Progenitor cell of endocrine pancreas (in vitro differentiated cells): ENCODE measurements at regions not wholly inside any gene's neighbourhood (a gene's known extent, or its start where the extent isn't known, plus 50 kb on each side); places are given as distances from the start of the nearest gene placed in this dataset.

Source experiments
- DNase-seq: peaks from one replicate; pipeline ENCODE4 v3.0.0; 2021; ENCODE audit warnings: low spot score; ENCODE audit not compliant: unreplicated experiment
- H3K27ac Mint-ChIP-seq: 2 replicates; pipeline ENCODE4 v1.8.0; 2021; ENCODE audit warnings: mild to moderate bottlenecking, moderate library complexity, mixed read lengths
- H3K27me3 Mint-ChIP-seq: 2 replicates; pipeline ENCODE4 v1.8.0; 2021; ENCODE audit warnings: mixed read lengths
- H3K36me3 Mint-ChIP-seq: 2 replicates; pipeline ENCODE4 v1.8.0; 2022; ENCODE audit warnings: mixed read lengths; ENCODE audit not compliant: insufficient read depth
- H3K4me1 Mint-ChIP-seq: 2 replicates; pipeline ENCODE4 v1.8.0; 2021; ENCODE audit warnings: low read depth, mixed read lengths
- H3K4me3 Mint-ChIP-seq: 2 replicates; pipeline ENCODE4 v1.8.0; 2021; ENCODE audit warnings: low read depth, mild to moderate bottlenecking, moderate library complexity, mixed read lengths
- H3K9me3 Mint-ChIP-seq: 2 replicates; pipeline ENCODE4 v1.8.0; 2021; ENCODE audit warnings: low read depth, mixed read lengths
- CTCF ChIP-seq: fragments of 200-600 bp; sonication (generic); IDR thresholded peaks from one replicate; pipeline ENCODE4 v1.5.0; 2021; ENCODE audit warnings: antibody characterized with exemption, mild to moderate bottlenecking; ENCODE audit not compliant: unreplicated experiment

GRCh38 chr4:107470173-107470572, 249.9 kb downstream of the PAPSS1 start:
- H3K4me1 Mint-ChIP-seq = peaks cover 2% of the 10 kb centered on the region
- no peaks in the 10 kb centered on the region for H3K27me3 Mint-ChIP-seq
- no peak for DNase-seq
- H3K4me3 Mint-ChIP-seq = no peak overlapping the region
- TF ChIP-seq CTCF = no peak
- H3K36me3 Mint-ChIP-seq = no peaks in the 10 kb centered on the region
- no peak overlapping the region for H3K27ac Mint-ChIP-seq
- no peaks in the 10 kb centered on the region for H3K9me3 Mint-ChIP-seq

DNA sequence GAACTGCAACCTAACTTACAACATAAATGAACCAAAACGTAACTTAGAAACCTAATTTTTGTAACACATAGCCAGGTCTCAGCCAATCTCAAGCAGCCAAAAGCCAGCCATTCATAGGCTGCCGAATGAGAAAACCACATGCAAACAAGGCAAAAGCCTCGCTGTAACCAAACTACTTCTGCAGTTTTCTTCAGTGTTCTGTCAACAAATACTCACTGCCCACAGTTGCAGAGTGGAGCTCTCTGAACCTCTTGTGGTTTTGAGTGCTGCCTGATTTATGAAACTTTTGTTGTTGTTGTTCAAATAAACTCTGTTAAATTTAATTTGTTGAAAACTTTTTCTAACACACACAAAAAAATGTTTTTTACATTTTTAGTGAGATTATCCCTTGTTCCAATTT, 251.2 kb downstream of the PAPSS1 start:
- peaks cover 2% of the 10 kb centered on the region for H3K4me1 Mint-ChIP-seq
- no peak overlapping the region for H3K27ac Mint-ChIP-seq
- DNase-seq = no peak
- no peak overlapping the region for H3K4me3 Mint-ChIP-seq
- TF ChIP-seq CTCF = no peak
- no peaks in the 10 kb centered on the region for H3K27me3 Mint-ChIP-seq
- H3K9me3 Mint-ChIP-seq = no peaks in the 10 kb centered on the region
- H3K36me3 Mint-ChIP-seq = no peaks in the 10 kb centered on the region

DNA sequence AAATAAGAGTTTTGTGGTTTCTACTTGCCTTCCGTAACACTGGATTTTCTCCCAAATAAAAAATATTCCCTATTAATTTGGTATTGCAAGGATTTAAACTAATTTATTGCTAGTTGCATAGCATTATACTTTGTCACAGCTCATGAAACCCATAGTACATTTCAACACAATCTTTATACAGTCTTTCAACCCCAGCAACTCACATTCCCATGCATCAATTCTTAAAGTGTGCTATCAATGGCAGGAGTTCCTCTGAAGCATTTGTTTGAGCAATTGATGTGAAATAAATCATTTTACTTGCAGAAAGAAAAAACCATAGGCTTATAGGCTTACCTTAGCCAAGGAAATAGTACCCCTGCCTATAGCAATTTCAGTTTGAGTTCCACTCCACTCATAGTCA, 251.9 kb downstream of the PAPSS1 start:
- no peak for TF ChIP-seq CTCF
- Mint-ChIP-seq H3K36me3 (no peaks in the 10 kb centered on the region), H3K27ac (no peak overlapping the region), H3K4me1 (peaks cover 2% of the 10 kb centered on the region), H3K4me3 (no peak overlapping the region), H3K27me3 (no peaks in the 10 kb centered on the region), H3K9me3 (no peaks in the 10 kb centered on the region)
- DNase-seq = no peak

DNA sequence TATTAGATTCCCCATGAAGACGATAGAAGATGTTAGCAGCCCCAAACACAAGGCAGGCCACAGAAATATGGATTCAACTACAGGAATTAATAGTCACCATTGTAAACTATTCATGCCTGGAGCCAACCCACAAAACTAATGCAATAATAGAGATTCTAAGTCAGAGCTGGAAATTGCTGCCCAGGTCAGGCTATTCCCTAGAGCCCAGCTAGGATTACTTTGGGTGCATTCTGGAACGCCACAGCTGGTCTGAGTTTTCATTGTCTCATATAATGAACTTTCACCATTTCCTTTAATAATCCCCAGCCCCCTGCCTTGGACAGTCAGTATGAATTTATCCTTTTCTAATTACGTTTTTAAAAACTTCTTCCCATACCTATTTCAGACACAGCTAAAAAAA, 252.6 kb downstream of the PAPSS1 start:
- no peaks in the 10 kb centered on the region for H3K27me3 Mint-ChIP-seq
- H3K36me3 Mint-ChIP-seq = no peaks in the 10 kb centered on the region
- no peaks in the 10 kb centered on the region for H3K9me3 Mint-ChIP-seq
- no peak for TF ChIP-seq CTCF
- DNase-seq = no peak
- H3K27ac Mint-ChIP-seq = no peak overlapping the region
- H3K4me3 Mint-ChIP-seq = no peak overlapping the region
- H3K4me1 Mint-ChIP-seq = peaks cover 2% of the 10 kb centered on the region

DNA sequence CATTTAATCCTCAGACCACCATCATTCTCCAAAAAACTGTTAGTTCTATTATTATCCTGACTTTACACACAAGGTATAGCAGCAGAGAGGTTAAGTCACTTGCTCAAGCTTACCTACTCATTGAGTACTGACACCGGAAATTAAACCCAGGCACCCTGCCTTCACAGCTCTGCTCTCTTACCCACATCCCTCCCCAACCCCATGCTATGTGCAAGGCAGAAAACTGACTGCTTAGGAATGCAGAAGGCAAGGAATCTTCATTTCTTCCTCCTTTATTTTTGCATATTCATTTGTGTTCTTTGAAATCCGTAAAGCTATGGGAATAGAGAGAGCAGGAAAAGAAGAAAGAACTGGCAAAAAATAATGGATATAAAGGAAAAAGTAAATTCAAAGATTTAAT, 261.8 kb downstream of the PAPSS1 start:
- DNase-seq = no peak
- peaks cover 13% of the 10 kb centered on the region for H3K9me3 Mint-ChIP-seq
- TF ChIP-seq CTCF = no peak

More for the DNA sequence above, 261.8 kb downstream of the PAPSS1 start:
- H3K36me3 Mint-ChIP-seq = no peaks in the 10 kb centered on the region
- no peak overlapping the region for H3K4me3 Mint-ChIP-seq
- H3K27me3 Mint-ChIP-seq = no peaks in the 10 kb centered on the region
- peaks cover 4% of the 10 kb centered on the region for H3K4me1 Mint-ChIP-seq
- H3K27ac Mint-ChIP-seq = no peak overlapping the region
